ENCODE measurements at regions not wholly inside any gene's neighbourhood (a gene's known extent, or its start where the extent isn't known, plus 50 kb on each side); places are given as distances from the start of the nearest gene placed in this dataset.
"Not testable (repeated sequence)": the region's sequence is repeated elsewhere in the genome, so short reads cannot be mapped to it uniquely, and the experiment has no call there.

DNA sequence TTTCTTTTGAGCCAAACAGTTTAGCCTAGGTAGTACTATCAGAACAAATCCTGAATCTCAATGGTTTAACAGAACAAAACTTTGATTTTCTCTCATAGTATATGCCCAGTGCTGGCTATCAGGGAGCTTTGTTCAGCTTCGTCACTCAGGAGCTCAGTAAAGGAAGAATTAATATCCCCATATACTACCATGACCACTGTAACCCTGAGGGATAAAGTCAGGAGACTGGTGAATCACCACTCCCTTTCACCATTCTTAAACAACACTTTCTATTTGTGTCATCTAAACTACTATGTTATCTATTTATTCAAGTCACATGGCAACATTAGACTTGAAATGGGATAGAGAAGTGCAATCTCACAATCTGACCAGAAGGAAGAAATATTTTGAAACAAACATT lies 522.6 kb upstream of the COX7C start:
- DNase-seq, result no peak

DNA sequence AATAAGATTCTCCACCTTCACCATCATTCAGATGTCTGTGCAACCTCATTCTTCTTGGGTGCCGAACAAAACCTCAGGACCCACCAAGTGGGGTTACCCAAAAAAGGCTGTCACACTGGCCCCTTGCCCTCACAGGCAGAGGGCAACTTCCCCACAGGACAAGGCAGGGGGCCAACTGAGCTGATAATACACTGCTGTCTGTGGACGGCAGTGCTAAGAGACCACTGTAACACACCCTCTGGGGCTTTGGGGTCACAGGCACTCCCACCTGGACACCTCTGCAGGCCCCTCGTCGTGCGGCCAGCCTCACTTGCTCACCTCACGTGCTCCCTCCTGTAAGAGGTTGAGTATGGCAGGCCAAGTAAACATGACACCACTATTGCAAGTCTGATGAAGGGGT lies 515.8 kb upstream of the COX7C start:
- no peak for DNase-seq

DNA sequence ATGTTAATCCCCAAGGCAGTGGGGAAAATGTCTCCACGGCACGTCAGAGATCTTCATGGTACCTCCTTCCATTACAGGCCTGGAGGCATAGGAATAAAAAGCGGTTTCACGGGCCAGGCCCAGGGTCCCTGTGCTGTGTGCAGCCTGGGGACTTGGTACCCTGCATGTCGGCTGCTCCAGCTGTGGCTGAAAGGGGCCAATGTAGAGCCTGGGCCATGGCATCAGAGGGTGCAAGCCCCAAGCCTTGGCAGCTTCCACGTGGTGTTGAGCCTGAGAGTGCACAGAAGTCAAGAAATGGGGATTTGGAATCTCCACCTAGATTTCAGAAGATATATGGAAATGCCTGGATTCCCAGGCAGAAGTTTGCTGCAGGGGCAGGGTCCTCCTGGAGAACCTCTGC lies 508.9 kb upstream of the COX7C start:
- no peak for DNase-seq

DNA sequence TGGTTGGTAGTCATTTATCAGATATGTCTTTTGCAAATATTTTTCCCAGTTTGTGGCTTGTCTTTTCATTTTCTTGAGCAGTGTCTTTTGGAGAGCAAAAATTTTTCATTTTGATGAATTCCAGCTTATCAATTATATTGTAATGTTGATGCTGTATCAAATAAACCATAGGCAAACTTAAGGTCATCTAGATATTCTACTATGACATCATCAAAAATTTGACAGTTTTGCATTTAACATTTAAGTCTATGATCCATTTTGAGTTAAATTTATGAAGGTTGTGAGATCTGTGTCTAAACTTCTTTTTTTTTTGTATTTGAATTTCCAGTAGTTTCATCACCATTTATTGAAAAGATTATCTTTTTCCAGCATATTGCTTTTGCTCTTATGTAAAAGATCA lies 505.5 kb upstream of the COX7C start:
- DNase-seq, result no peak

DNA sequence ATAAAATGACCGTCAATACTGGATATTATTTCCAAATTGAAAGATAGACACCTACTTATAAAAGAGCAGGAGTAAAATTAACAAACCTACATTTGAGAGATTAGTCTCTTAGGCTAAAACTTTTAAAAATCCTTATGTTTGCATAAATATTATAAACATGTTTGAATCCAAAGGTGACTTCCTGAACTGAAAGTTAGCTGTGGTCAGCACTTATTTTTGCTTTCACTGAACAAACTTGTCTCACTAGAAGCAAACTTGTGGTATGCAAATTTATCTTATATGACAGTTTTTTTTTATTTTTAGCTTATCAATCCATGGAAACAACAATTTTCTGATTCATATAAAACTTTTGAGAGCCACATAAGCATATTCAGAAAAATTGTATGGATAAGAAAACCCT lies 502.6 kb upstream of the COX7C start:
- no peak for DNase-seq

DNA sequence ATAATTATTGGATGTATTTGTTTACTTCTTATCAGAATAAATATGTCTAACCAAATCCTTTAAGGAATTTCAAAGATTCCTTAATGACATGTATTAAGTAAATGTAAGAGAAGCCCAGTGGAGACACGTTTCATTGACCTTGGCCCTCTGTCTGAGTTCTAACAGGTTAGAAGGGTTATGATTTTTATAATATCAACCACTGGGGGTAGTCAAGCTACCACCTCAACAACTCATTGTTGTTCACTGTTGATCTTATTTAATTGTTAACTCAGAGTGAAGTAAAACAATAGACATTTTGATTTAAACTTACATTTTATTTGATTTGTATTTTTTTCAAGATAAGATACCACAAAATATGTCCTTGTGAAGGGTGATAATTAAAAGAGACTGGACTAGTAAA lies 499.2 kb upstream of the COX7C start:
- DNase-seq, result no peak

DNA sequence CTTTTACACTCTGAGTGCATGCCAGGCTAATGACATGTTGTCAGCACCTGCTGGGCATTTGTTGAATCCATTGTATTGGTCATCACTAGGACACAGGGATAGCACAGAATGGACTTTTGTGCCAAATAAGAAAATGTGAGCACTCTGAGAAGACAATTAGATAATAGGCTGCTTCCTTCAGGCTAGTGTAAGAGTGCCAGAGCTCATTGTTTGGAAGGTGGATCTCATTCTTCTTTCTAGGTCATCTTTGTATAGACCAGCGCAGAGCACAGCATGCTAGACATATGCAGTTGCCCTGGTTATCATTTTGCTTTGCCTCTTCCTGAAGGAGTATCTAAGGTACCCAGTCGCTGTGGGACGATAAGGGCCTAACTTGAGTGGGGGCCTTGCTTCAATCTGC lies 493.4 kb upstream of the COX7C start:
- no peak for DNase-seq

DNA sequence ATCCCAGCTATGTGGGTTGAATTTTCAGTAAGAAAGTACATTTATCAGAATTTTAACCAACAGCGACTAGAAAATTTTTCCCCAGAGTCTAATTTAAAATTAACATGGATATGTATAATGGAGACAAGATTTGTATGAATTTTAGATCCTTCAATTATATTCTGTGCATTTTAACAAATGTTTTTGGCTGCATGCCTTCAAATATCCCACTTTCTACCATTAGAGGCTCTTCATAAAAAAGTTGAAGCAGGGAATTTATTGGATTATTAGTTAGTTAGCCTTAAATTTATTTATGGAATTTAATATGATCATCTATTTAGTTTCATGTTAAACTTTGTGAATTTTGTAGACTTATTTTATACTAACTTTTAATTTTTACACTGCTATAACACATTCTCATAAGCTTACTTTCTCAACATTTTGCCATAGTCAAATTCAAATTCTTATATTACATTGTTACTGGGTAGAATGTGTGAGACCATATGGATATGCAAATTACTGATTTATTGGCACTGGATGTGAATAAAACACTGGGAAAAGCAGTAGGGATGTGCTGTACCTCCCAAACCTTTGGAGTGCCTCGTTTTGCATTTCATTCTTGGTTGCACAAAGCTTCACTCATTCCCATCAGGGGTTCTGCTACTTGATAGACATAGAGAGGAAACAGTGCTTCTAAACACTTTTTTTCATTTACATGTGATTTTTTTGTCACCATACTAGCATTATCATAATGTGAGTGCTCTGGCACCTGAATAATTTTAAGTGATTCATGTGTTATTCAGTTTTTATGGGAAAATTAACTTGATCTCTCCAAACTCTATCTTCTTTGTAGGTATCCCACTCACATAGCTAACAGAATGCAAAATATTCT lies 491.8 kb upstream of the COX7C start:
- no peak for DNase-seq

DNA sequence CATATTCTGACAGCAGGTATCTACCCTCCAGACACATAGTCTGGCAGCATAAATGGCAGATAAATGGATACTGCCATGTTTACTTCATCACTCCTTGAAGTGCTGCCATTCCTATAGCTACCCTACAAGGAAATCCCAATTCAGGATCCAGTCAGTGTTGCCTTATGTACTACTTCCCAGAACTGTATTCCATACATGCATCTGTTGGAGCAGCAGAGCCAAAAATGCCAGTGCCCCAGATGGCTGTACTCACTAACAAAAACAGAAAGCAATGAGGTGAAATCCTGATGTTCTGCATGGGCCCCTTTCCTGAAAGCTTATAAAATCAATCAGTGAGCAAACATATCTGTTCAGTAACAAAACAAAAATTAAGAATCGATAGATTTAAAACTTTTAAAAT lies 490.0 kb upstream of the COX7C start:
- no peak for DNase-seq

DNA sequence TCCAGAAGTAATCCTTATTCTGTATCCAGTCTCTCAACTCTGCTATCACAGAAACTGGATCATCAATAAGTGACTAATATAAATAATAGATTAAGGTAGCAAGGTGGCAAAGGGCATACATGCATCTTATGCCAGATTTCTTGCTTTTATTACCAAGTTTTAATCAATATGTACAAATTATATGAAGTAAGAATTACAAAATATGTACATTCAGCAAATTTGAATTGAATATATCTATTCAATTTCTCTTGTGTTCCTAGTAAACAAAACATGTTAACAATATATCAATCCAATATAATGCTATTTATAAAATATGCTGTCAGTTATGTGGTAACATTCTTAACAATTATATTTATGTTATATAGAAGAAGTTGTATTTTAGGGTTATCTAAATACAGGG lies 488.7 kb upstream of the COX7C start:
- DNase-seq, result no peak

DNA sequence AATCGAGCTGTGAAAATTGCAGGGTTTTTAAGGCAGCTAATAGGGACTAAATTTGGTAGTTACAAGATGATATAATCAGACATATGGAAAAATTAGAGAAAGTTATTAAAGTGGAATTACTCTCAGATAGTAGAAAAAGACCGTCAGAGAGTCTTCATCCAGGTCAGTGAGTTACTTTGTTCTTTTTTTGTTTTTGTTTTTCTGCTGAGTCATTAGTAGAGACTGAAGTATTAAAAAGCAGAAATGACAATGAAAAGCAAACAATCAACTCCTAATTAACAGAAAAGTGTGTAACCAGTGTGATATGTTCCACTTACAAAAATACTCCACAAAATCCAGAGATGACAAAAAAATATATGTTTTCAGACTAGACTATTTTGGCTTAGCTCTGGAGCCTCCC lies 480.4 kb upstream of the COX7C start:
- no peak for DNase-seq

DNA sequence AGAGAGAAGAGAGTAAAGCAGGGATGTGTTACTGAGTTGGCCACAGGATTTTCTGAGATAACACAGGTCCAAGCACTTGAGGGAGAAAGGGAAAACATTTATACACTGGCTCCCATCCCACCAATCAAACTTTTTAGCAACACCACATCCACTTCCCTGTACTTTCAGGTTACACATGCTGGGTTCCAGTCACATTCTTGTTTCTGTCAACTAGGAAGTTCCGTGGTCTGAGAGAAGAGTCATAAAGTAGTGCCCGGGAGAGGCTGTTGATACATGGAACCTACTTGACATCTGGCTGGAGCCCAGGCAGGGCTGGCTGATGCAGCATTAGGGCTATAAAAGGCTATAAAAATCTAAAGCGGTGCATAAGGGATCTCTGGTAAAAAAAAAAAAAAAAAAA lies 473.9 kb upstream of the COX7C start:
- no peak for DNase-seq

DNA sequence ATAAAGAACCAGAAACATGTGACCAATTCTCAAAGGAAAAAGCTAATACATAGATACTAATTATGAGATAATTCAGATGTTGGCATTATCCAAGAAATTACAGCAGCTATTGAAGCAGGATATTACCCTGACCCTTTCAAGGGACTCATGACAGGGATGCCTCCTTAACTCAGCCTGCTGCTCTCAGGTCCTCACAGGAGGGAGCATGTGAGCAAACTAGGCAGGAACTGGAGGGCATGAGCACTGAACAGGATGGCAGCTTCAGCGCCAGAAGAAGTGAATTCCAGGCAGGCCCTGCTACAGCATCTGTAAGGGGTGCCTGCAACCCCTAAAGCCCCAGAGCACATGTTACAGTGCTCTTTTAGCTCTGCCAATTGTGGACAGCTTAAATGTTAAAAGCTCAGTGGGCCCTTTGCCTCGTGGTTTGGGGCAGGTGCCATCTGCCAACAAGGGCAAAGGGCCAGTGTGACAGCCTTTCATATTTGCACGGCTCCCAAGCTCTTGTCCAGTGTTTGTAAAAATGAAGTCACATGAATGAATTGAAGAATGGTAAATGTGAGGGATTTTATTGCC lies 464.7 kb upstream of the COX7C start:
- DNase-seq, result no peak

DNA sequence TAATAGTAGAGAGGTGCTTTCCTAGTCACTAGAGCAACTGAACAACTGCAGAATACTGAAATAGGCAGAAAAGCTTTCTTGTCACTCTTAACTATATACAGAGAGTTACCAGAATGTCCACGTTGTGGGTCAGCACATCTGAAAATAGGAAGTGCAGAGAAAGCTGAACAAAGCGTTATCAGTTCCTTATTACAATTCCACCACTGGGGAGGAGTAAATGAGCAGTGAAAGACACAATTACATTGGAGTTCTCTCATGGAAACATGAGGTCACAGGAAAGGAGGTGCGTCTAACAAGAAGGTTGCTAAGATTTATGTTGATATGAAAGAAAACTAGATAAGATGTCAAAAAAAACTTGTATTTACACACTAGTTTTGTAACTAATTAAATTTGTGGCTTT lies 461.9 kb upstream of the COX7C start:
- DNase-seq, result no peak

DNA sequence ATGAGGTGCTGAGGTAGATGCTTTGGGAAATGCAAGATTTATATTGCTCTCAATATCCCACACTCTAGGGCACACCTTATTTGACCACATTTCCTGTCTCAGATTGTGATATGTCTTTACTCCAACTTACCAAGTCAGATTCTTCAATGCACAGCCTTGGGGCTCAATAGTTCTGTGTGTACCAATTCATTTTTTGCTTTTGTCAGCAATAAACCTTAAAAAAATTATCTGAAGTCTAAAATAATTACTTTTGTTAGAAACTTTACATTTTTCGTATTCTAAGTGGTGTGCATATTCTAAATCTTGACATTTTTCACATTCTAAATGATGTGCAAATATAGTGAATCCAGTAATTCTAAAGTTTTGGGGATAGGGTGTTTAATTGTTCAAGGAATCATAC lies 447.5 kb upstream of the COX7C start:
- DNase-seq, result no peak

DNA sequence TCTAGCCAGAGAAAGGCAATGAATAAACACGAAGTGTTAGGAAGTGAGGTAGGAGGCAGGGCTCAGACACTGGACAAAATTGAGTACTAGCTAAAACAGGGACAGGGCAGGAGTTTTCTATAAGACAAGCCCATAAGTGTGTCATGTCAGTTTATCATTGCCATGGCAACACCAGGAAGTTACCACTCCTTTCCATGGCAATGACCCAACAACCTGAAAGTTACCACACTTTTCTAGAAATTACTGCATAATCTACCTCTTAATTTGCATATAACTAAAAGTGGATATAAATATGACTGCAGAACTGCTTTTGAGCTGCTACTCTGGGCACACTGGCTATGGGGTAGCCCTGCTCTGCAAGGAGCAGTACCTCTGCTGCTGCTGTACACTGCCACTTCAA lies 442.5 kb upstream of the COX7C start:
- DNase-seq, result no peak

DNA sequence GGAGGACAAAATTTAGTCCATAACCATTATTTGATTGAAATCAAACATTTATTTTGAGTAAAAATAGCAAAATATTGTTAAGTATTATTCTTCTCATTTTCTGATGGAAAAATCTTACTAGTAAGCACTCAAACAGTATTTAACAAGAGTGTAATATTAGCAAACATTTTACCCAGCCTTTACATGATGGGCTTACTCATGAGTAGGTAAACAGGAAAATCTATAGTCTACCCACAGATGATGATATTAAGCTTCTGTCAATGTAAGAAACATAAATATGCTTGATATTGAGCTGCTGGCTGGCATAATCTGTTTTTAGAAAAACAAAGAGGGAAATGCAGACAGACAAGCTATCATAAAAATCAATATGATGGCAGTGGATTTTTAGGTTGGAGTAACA lies 418.5 kb upstream of the COX7C start:
- no peak for DNase-seq

DNA sequence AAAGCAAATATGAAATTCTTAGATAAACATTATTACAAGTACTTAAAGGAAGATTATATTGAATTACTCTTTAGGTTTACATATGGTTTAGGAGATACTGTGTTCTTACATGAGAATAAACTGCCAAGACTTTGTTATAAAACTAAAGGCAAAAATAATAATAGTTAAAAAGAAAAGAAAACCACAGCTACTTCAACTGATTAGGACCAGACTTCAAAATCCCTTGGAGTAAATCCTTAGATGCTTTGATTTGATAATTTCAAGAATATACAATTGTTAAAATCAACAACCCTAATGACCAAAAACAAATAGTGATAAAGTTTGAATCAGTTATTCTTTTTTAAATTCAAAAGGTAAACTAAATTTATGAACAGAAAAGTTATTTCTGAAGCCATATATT lies 389.6 kb upstream of the COX7C start:
- no peak for DNase-seq

DNA sequence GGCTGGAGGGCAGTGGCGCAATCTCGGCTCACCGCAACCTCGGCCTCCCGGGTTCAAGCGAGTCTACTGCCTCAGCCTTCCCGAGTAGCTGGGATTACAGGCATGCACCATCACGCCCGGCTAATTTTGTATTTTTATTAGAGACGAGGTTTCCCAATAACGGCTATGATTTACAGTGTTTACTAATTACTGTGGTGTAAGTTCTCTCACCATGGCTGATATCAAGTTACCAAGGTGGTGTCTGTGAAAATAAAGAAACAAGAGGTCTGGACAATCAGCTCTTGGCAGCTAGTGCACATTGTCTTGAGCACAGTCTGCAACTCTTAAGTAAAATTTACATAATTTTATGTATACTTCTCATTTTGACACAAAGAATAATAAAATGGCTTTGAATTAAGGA lies 385.5 kb upstream of the COX7C start:
- DNase-seq, result no peak

DNA sequence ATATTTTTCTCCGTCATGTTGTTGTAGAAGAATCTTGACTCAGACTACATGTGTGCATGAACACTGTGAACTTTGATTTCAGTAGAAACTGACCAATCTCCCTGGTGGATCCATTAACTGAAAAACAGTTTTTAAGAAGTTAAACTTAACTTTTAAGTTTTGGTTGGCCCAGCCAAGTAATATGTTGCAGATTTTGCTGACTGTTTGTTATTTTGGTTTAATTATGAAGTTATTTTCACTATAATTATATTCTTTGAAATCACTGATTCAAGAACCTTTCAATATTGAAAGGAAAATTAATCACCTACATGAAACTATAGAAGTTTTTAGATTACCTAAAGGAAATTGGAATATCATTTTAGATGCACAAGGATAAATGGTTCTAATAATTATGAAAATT lies 373.6 kb upstream of the COX7C start:
- no peak for DNase-seq

DNA sequence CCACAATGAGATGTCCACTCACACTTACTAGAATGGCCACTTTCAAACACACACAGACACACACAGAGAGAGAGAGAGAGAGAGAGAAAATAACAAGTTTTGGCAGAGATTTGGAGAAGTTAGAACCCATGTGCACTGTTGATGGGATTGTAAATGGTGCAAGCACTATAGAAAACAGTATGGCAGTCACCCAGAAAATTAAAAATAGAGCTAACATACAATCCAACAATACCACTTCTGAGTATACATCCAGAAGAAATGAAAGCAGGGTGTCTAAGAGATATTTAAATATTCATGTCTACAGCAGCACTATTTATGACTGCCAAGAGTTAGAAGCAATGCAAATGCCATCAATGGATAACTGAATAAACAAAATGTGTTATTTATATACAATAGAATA lies 359.9 kb upstream of the COX7C start:
- DNase-seq, result no peak

DNA sequence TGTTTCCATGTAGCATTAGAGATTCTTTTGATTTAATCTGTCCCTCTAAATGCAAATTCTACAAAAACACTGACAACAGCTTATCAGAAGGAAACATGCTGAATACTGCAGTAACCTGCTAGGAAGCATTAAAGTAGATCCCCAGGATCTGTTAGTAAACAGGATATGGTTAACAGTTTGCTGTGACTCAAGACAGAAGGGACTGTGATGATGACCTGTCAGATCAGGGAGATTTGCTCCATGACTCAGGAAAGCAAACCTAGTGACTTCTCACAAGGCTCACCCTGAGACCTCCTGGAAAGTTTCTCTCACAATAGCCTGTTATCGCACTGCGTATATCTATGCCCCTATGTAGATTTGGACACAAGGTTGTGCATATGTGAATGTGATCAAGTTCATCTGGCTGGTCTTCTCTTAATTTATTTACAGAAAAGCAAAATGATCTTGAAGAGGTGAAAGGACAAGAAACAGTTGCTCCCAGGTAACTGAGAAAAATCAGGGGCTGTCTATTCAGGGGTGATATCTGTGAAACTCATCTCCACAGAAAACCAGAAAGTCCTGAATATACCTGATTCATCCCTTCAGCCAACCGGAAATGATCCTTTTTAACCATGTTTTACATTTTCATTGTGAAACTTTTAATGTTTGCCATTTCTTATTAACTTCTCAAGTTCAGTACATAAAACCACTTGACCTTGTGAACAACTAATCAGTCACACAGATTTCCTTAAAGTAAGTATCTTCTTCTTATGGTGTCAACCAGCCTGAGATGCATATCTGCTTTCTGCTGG lies 333.1 kb upstream of the COX7C start:
- not testable (repeated sequence) for DNase-seq

DNA sequence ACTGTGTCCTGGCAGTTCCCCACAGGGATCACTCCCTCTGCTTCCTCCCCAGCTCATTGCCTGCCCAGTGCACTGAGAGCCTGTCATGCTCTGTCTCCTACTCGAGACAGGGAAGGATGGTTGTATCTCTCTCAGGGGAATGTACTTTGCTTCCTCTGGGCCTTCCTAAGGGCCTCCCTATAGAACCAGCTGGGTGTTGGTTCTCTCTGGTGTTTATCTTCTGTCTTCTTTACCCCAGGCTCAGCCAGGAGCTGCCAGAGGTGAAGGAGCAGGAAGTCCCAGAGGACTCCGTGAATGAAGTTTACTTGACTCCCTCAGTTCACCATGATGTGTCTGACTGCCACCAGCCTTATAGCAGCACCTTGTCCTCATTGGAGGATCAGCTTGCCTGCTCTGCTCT lies 330.3 kb upstream of the COX7C start:
- DNase-seq, result not testable (repeated sequence)

DNA sequence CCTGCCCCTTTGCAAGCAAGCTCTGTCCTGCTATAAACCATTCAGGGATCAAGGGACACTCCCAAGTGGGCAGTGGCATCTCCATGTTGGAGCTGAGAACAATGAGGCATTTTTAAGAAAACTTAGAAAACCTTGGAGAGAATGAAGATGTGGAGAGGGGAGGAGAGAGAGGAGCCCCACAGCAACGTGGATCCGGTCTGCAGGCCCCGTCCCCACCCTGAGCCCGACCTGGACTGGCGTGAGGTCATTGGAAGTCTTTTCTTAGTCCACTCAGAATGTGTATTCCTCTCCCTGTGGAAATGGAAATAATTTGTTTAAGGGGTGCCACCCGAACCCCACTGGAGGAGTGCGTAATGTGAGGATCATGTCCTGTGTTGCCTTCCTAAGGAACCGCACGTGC lies 328.0 kb upstream of the COX7C start:
- DNase-seq, result not testable (repeated sequence)
